Stimulated activated CD8-positive, alpha-beta memory T cell treated with anti-CD3 and anti-CD28 coated beads, Interleukin-4, amount 100 ng/mL, for 4 hours (primary cell): ENCODE measurements at regions not wholly inside any gene's neighbourhood (a gene's known extent, or its start where the extent isn't known, plus 50 kb on each side); places are given as distances from the start of the nearest gene placed in this dataset.
"Not testable (repeated sequence)": the region's sequence is repeated elsewhere in the genome, so short reads cannot be mapped to it uniquely, and the experiment has no call there.

Source experiments
- DNase-seq, 2 donors: peaks; one replicate each; pipeline ENCODE4 v3.0.0-alpha.2; 2020; ENCODE audit warnings: low read depth in 2 of 2, low spot score in 1 of 2

GRCh38 chr10:21150166-21150565 is 253.1 kb upstream of the NEBL start:
- DNase-seq = no peak

GRCh38 chr10:21146436-21146789 is 249.3 kb upstream of the NEBL start:
- DNase-seq = no peak

GRCh38 chr10:21145751-21146435 is 248.8 kb upstream of the NEBL start:
- no peak for DNase-seq

GRCh38 chr10:21144047-21144446 is 246.9 kb upstream of the NEBL start:
- DNase-seq = no peak

- DNase-seq = no peak
These were observed 244.9 kb upstream of the NEBL start for GRCh38 chr10:21141946-21142492.

- DNase-seq = no peak
These were observed 241.7 kb upstream of the NEBL start for GRCh38 chr10:21138769-21139340.

GRCh38 chr10:21135023-21135931 is 238.2 kb upstream of the NEBL start:
- DNase-seq = no peak

GRCh38 chr10:21134645-21135022 is 237.5 kb upstream of the NEBL start:
- no peak for DNase-seq

- no peak for DNase-seq
These were observed 233.8 kb upstream of the NEBL start for GRCh38 chr10:21130683-21131442.

GRCh38 chr10:21130108-21130507 is 233.0 kb upstream of the NEBL start:
- no peak for DNase-seq

- DNase-seq = no peak
These were observed 228.5 kb upstream of the NEBL start for GRCh38 chr10:21125471-21126228.

GRCh38 chr10:21122907-21123306 is 225.8 kb upstream of the NEBL start:
- no peak for DNase-seq

GRCh38 chr10:21121822-21122221 is 224.7 kb upstream of the NEBL start:
- DNase-seq = not testable (repeated sequence)

GRCh38 chr10:21114683-21115082 is 217.6 kb upstream of the NEBL start:
- DNase-seq = no peak

- DNase-seq = no peak
These were observed 213.2 kb upstream of the NEBL start for GRCh38 chr10:21110358-21110757.

GRCh38 chr10:21106931-21107330 is 209.8 kb upstream of the NEBL start:
- not testable (repeated sequence) for DNase-seq

- DNase-seq = not testable (repeated sequence)
These were observed 208.2 kb upstream of the NEBL start for GRCh38 chr10:21105331-21105730.

GRCh38 chr10:21100871-21101514 is 203.9 kb upstream of the NEBL start:
- no peak for DNase-seq

GRCh38 chr10:21100190-21100589 is 203.1 kb upstream of the NEBL start:
- no peak for DNase-seq
